ENCODE measurements at regions not wholly inside any gene's neighbourhood (a gene's known extent, or its start where the extent isn't known, plus 50 kb on each side); places are given as distances from the start of the nearest gene placed in this dataset.
A peak's percentile ranks its signal among the peaks of the same experiment; 100 is the strongest.

DNA sequence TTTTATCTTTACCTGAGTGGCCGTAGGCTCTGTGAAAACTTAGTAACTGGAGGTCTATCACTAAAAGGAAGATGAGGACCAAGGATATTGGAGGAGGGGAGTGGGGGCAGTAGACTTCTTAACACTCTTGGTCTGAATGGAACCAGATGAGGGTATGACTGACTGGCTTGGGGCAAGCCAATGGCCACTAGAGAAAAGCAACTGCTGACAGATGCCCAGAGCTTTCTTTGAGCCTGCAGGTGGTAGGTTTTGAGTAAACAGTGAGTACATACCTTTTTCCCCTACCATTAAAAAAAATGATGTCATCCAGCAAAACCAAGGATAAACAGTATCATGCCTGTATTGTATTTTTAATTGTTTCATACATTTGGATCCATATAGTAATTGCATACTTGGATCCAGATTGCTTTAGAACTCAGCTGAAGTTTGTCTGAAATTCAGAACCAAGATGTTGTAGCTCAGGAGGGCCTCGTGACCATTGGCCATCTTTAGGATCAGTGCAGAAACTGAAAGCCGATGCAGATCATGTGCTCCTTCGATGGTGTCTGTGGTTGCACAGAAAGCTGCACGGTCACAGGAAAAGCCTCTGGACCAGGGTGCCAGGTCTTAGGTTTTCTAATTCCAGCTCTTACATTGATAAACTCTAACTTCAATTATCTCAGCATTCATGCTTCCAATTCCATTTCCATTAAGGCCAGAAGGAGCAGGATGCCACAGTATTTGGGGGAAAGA is 131.0 kb downstream of the PDGFRA start:
- FAIRE-seq (no peak), DNase-seq (no peak)
- TF ChIP-seq, protein P1, sequence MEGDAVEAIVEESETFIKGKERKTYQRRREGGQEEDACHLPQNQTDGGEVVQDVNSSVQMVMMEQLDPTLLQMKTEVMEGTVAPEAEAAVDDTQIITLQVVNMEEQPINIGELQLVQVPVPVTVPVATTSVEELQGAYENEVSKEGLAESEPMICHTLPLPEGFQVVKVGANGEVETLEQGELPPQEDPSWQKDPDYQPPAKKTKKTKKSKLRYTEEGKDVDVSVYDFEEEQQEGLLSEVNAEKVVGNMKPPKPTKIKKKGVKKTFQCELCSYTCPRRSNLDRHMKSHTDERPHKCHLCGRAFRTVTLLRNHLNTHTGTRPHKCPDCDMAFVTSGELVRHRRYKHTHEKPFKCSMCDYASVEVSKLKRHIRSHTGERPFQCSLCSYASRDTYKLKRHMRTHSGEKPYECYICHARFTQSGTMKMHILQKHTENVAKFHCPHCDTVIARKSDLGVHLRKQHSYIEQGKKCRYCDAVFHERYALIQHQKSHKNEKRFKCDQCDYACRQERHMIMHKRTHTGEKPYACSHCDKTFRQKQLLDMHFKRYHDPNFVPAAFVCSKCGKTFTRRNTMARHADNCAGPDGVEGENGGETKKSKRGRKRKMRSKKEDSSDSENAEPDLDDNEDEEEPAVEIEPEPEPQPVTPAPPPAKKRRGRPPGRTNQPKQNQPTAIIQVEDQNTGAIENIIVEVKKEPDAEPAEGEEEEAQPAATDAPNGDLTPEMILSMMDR (IDR thresholded peaks at IDR 0.05; ENCODE audit: borderline replicate concordance, extremely low read depth, insufficient read depth), result no peak
- intact Hi-C loops (cut with DNase I), result no loop called here
- H3K27ac ChIP-seq (ENCODE audit: low read depth in 2 of 2, low read length in 2 of 2), result no peak overlapping the region
- no peaks in the 10 kb centered on the region for H3K36me3 ChIP-seq (ENCODE audit: control insufficient read depth in 2 of 3, insufficient read depth in 3 of 3, low read length in 3 of 3)
- no peaks in the 10 kb centered on the region for H3K4me1 ChIP-seq (ENCODE audit: control insufficient read depth in 2 of 3, insufficient read depth in 2 of 3, low read depth in 1 of 3, low read length in 3 of 3)
- H3K27me3 ChIP-seq (ENCODE audit: control insufficient read depth, insufficient read depth, low read length), result no peaks in the 10 kb centered on the region
- no peak overlapping the region for H3K4me3 ChIP-seq (ENCODE audit: low read length in 3 of 3)
- no peaks in the 10 kb centered on the region for H3K9me3 ChIP-seq (ENCODE audit: control insufficient read depth in 2 of 3, insufficient read depth in 1 of 3, low read length in 3 of 3)
- no peak overlapping the region for H3K9ac ChIP-seq (ENCODE audit: low read length in 3 of 3)

DNA sequence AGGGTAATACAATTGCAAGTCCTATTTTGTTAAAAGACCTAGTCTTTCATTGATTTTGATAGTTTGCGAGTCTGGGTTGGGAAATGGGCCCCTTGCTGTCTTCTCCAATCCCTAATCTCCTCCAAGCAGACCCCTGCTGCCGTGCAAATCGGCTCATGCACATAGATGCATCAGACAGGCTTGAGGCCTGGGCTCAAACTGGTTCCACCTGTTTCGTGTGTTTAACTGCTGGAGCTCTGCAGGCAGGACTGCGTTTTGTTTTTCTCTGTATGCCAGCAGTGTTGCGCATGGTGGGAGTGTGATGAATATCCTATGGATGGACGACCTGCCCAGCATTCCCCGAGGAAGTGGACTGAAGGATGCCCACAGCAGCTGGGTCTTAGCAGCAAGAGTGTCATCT is 133.9 kb downstream of the PDGFRA start:
- TF ChIP-seq, protein P1 (IDR thresholded peaks at IDR 0.05; ENCODE audit: borderline replicate concordance, extremely low read depth, insufficient read depth), result no peak
- FAIRE-seq, result no peak
- Histone ChIP-seq H3K4me3 (ENCODE audit: low read length in 3 of 3) (no peak overlapping the region), H3K27me3 (ENCODE audit: control insufficient read depth, insufficient read depth, low read length) (no peaks in the 10 kb centered on the region), H3K4me1 (ENCODE audit: control insufficient read depth in 2 of 3, insufficient read depth in 2 of 3, low read depth in 1 of 3, low read length in 3 of 3) (no peaks in the 10 kb centered on the region), H3K36me3 (ENCODE audit: control insufficient read depth in 2 of 3, insufficient read depth in 3 of 3, low read length in 3 of 3) (no peaks in the 10 kb centered on the region), H3K27ac (ENCODE audit: low read depth in 2 of 2, low read length in 2 of 2) (no peak overlapping the region), H3K9ac (ENCODE audit: low read length in 3 of 3) (no peak overlapping the region), H3K9me3 (ENCODE audit: control insufficient read depth in 2 of 3, insufficient read depth in 1 of 3, low read length in 3 of 3) (no peaks in the 10 kb centered on the region)
- intact Hi-C loops (cut with DNase I), result no loop called here
- no peak for DNase-seq

DNA sequence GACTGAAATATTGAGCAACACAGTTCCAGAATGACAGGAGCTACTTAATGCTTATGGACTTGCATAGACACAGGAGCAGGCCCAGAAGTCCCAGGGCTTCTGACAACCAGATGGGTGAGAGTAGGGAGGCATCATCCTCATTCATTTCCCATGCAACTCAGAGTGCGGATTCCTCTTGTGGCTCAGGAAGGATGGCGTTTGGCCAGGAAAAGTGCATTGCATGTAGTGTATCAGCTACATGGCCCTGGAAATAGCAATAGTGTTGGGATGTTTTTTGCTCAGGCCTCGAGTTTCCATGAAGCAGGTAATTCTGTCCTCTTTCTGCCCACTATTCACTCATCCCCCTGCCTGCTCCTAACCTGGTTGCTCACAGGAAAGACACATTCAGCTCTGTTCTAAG is 136.6 kb downstream of the PDGFRA start:
- TF ChIP-seq, protein P1 (IDR thresholded peaks at IDR 0.05; ENCODE audit: borderline replicate concordance, extremely low read depth, insufficient read depth), result no peak
- H3K9ac ChIP-seq (ENCODE audit: low read length in 3 of 3), result no peak overlapping the region
- H3K27ac ChIP-seq (ENCODE audit: low read depth in 2 of 2, low read length in 2 of 2), result no peak overlapping the region
- no peaks in the 10 kb centered on the region for H3K27me3 ChIP-seq (ENCODE audit: control insufficient read depth, insufficient read depth, low read length)
- no peaks in the 10 kb centered on the region for H3K9me3 ChIP-seq (ENCODE audit: control insufficient read depth in 2 of 3, insufficient read depth in 1 of 3, low read length in 3 of 3)
- no peaks in the 10 kb centered on the region for H3K36me3 ChIP-seq (ENCODE audit: control insufficient read depth in 2 of 3, insufficient read depth in 3 of 3, low read length in 3 of 3)
- no peak for DNase-seq
- H3K4me3 ChIP-seq (ENCODE audit: low read length in 3 of 3), result no peak overlapping the region
- no peaks in the 10 kb centered on the region for H3K4me1 ChIP-seq (ENCODE audit: control insufficient read depth in 2 of 3, insufficient read depth in 2 of 3, low read depth in 1 of 3, low read length in 3 of 3)
- intact Hi-C loops (cut with DNase I), result no loop called here
- no peak for FAIRE-seq

DNA sequence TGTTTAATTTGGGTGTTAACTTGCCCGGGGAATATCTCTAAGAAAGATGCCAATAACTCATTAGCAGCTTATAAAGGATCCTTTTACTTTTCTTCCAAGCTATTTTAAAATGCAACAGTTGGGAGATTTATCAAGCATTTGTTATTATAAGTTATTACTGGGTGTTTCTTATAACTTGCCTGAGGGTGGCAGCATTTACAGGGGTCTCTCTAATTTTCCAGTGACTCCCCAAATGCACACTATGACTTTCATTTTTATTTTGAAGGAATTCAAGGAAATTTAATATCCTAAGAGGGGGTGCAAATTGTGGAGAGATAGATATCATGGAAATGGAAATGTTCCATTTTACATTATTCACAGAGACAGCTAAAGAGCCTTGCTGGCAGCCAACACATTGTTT is 138.0 kb downstream of the PDGFRA start:
- no peak for FAIRE-seq
- TF ChIP-seq, protein P1 (IDR thresholded peaks at IDR 0.05; ENCODE audit: borderline replicate concordance, extremely low read depth, insufficient read depth), result no peak
- no peak overlapping the region for H3K9ac ChIP-seq (ENCODE audit: low read length in 3 of 3)
- peak in 1 of 5 donors; percentile 10 for DNase-seq
- intact Hi-C loops (cut with DNase I), result no loop called here
- no peaks in the 10 kb centered on the region for H3K9me3 ChIP-seq (ENCODE audit: control insufficient read depth in 2 of 3, insufficient read depth in 1 of 3, low read length in 3 of 3)
- H3K27ac ChIP-seq (ENCODE audit: low read depth in 2 of 2, low read length in 2 of 2), result no peak overlapping the region
- H3K4me1 ChIP-seq (ENCODE audit: control insufficient read depth in 2 of 3, insufficient read depth in 2 of 3, low read depth in 1 of 3, low read length in 3 of 3), result no peaks in the 10 kb centered on the region
- H3K4me3 ChIP-seq (ENCODE audit: low read length in 3 of 3), result no peak overlapping the region
- no peaks in the 10 kb centered on the region for H3K36me3 ChIP-seq (ENCODE audit: control insufficient read depth in 2 of 3, insufficient read depth in 3 of 3, low read length in 3 of 3)
- H3K27me3 ChIP-seq (ENCODE audit: control insufficient read depth, insufficient read depth, low read length), result no peaks in the 10 kb centered on the region

Measured in kidney (tissue), 13 donors.